Suprapubic skin (tissue), 4 donors: ENCODE measurements at regions not wholly inside any gene's neighbourhood (a gene's known extent, or its start where the extent isn't known, plus 50 kb on each side); places are given as distances from the start of the nearest gene placed in this dataset.

Experiments
- POLR2A ChIP-seq, 2 donors: fragments of 450-650 bp; IDR thresholded peaks; one replicate each; pipeline ENCODE4 v1.6.1; 2017; ENCODE audit warnings: antibody characterized with exemption in 2 of 2, mild to moderate bottlenecking in 2 of 2, moderate library complexity in 2 of 2
- POLR2AphosphoS5 ChIP-seq, 3 donors: sonication (generic); formaldehyde crosslinking; IDR thresholded peaks; one replicate each; pipeline ENCODE4 v1.6.1; 2017; ENCODE audit warnings: antibody characterized with exemption in 3 of 3
- TF ChIP-seq, protein P1 (sequence below), 2 donors: fragments of 200-600 bp in 1 of 2; fragments of 450-650 bp in 1 of 2; sonication (generic) in 1 of 2; IDR thresholded peaks; one replicate each; pipeline ENCODE4 v1.5.1; 2016 to 2019; ENCODE audit warnings: antibody characterized with exemption in 2 of 2, mild to moderate bottlenecking in 1 of 2, moderate library complexity in 1 of 2

GRCh38 chr6:48695872-48696271 is 584.9 kb upstream of the PTCHD4 start:
- TF ChIP-seq, protein P1, sequence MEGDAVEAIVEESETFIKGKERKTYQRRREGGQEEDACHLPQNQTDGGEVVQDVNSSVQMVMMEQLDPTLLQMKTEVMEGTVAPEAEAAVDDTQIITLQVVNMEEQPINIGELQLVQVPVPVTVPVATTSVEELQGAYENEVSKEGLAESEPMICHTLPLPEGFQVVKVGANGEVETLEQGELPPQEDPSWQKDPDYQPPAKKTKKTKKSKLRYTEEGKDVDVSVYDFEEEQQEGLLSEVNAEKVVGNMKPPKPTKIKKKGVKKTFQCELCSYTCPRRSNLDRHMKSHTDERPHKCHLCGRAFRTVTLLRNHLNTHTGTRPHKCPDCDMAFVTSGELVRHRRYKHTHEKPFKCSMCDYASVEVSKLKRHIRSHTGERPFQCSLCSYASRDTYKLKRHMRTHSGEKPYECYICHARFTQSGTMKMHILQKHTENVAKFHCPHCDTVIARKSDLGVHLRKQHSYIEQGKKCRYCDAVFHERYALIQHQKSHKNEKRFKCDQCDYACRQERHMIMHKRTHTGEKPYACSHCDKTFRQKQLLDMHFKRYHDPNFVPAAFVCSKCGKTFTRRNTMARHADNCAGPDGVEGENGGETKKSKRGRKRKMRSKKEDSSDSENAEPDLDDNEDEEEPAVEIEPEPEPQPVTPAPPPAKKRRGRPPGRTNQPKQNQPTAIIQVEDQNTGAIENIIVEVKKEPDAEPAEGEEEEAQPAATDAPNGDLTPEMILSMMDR (IDR thresholded peaks at IDR 0.05), result no peak
- TF ChIP-seq POLR2A (IDR thresholded peaks at IDR 0.05) (no peak), POLR2AphosphoS5 (IDR thresholded peaks at IDR 0.05) (no peak)
